ENCODE measurements at regions not wholly inside any gene's neighbourhood (a gene's known extent, or its start where the extent isn't known, plus 50 kb on each side); places are given as distances from the start of the nearest gene placed in this dataset.

DNA sequence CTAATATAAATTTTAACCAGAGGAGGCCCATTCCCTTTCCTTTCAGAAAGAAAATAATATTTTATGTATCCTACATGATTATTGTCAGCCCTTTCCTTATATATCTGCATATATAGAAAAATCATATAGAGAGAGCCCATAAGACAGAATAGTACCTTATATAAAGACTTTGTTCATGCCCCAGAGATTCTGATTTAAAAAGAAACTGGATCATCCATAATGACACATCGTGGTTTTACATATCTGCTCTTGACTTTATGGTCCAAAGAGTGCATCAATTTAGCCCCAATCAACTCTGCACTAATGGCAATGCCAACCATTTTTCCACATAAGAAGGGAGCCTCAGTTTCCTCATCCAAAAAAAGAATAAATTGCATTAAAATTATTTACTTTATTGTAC is 937.5 kb downstream of the GATA3 start:
- TF ChIP-seq EGR1 (IDR thresholded peaks at IDR 0.05; ENCODE audit: low read depth) (no peak), FOSL1 (IDR thresholded peaks at IDR 0.05; ENCODE audit: low read depth) (no peak), SP1 (IDR thresholded peaks at IDR 0.05; ENCODE audit: low read depth) (no peak), EZH2phosphoT487 (IDR thresholded peaks at IDR 0.05; ENCODE audit: borderline replicate concordance) (no peak), SIN3A (IDR thresholded peaks at IDR 0.05; ENCODE audit: low read depth) (no peak), ELF1 (IDR thresholded peaks at IDR 0.05; ENCODE audit: borderline replicate concordance, low read depth) (no peak), POLR2A (IDR thresholded peaks at IDR 0.05; ENCODE audit: borderline replicate concordance, extremely low read depth, insufficient read depth, insufficient read length) (no peak), ZNF274 (IDR thresholded peaks at IDR 0.05; ENCODE audit: low read depth, low read length) (no peak), RAD21 (IDR thresholded peaks at IDR 0.05; ENCODE audit: low read depth) (no peak), TCF7L2 (IDR thresholded peaks at IDR 0.05; ENCODE audit: borderline replicate concordance, extremely low read depth, insufficient read depth, insufficient read length) (no peak)
- TF ChIP-seq, protein P1, sequence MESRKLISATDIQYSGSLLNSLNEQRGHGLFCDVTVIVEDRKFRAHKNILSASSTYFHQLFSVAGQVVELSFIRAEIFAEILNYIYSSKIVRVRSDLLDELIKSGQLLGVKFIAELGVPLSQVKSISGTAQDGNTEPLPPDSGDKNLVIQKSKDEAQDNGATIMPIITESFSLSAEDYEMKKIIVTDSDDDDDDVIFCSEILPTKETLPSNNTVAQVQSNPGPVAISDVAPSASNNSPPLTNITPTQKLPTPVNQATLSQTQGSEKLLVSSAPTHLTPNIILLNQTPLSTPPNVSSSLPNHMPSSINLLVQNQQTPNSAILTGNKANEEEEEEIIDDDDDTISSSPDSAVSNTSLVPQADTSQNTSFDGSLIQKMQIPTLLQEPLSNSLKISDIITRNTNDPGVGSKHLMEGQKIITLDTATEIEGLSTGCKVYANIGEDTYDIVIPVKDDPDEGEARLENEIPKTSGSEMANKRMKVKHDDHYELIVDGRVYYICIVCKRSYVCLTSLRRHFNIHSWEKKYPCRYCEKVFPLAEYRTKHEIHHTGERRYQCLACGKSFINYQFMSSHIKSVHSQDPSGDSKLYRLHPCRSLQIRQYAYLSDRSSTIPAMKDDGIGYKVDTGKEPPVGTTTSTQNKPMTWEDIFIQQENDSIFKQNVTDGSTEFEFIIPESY (IDR thresholded peaks at IDR 0.05; ENCODE audit: extremely low read depth, insufficient replicate concordance, low read length): no peak
- TF ChIP-seq, protein P2, sequence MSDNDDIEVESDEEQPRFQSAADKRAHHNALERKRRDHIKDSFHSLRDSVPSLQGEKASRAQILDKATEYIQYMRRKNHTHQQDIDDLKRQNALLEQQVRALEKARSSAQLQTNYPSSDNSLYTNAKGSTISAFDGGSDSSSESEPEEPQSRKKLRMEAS (IDR thresholded peaks at IDR 0.05): no peak
- H3K27ac ChIP-seq (ENCODE audit: low read depth, low read length): no peak overlapping the region
- H4K20me1 ChIP-seq (ENCODE audit: insufficient read depth): no peaks in the 10 kb centered on the region
- intact Hi-C loops (cut with micrococcal nuclease): no loop called here
- H3K9me3 ChIP-seq (ENCODE audit: control insufficient read depth in 1 of 2, insufficient read depth in 1 of 2, low read depth in 1 of 2, low read length in 2 of 2): peaks cover 11 to 21% of the 10 kb centered on the region in 2 experiments; a peak in 2 of 4 replicates
- H3K4me2 ChIP-seq (ENCODE audit: low read length): no peak overlapping the region
- no peaks in the 10 kb centered on the region for H3K36me3 ChIP-seq (ENCODE audit: control insufficient read depth in 1 of 2, insufficient read depth in 2 of 2, low read length in 2 of 2)
- ATAC-seq (no peak), DNase-seq (ENCODE audit: low read depth, low spot score) (no peak)
- no peaks in the 10 kb centered on the region for H3K79me2 ChIP-seq (ENCODE audit: insufficient read depth, low read length)
- H3K4me3 ChIP-seq (replicated peaks in 1 of 2; ENCODE audit: low read depth in 1 of 2, low read length in 2 of 2): no peak overlapping the region
- no TSS peak for BruUV-seq (replicated peaks)
- H2AFZ ChIP-seq (ENCODE audit: low read depth, low read length, poor library complexity, severe bottlenecking): no peak overlapping the region
- POLR2A ChIA-PET: no interaction called here
- CTCF ChIA-PET: no interaction called here
- H3K27me3 ChIP-seq (ENCODE audit: insufficient read depth, low read length): no peaks in the 10 kb centered on the region
- H3K4me1 ChIP-seq (ENCODE audit: control insufficient read depth in 1 of 2, insufficient read depth in 2 of 2, low read length in 2 of 2): no peaks in the 10 kb centered on the region
- H3K9ac ChIP-seq (ENCODE audit: low read length): no peak overlapping the region
- H3K9me2 ChIP-seq (ENCODE audit: insufficient read depth): no peaks in the 10 kb centered on the region
- RAD21 ChIA-PET (ENCODE audit: low non-redundant PET in 1 of 2, low total read pairs in 2 of 2, uncharacterized antibody in 2 of 2, unreplicated experiment in 2 of 2): no interaction called here

All from HCT116 (cell line).